Sigmoid colon (tissue), 6 donors: ENCODE measurements at regions not wholly inside any gene's neighbourhood (a gene's known extent, or its start where the extent isn't known, plus 50 kb on each side); places are given as distances from the start of the nearest gene placed in this dataset.

Experiments
- DNase-seq: peaks from one replicate; pipeline ENCODE4 v3.0.0-alpha.2; 2019
- H3K27ac ChIP-seq, 4 donors: fragments of 200-600 bp; sonication (generic); one replicate each; pipeline ENCODE4 v1.5.1; 2016 to 2019; ENCODE audit warnings: mild to moderate bottlenecking in 1 of 4
- H3K27me3 ChIP-seq, 3 donors: fragments of 200-600 bp; sonication (generic); one replicate each; pipeline ENCODE4 v1.5.1; 2019; ENCODE audit warnings: mild to moderate bottlenecking in 1 of 3
- H3K36me3 ChIP-seq, 4 donors: fragments of 200-600 bp; sonication (generic); one replicate each; pipeline ENCODE4 v1.5.1; 2016 to 2019
- H3K4me1 ChIP-seq, 4 donors: fragments of 200-600 bp; sonication (generic); one replicate each; pipeline ENCODE4 v1.5.1; 2017 to 2019
- H3K4me3 ChIP-seq, 4 donors: fragments of 200-600 bp; sonication (generic); one replicate each; pipeline ENCODE4 v1.5.1; 2017 to 2019; ENCODE audit warnings: mild to moderate bottlenecking in 2 of 4, moderate library complexity in 1 of 4
- H3K9me3 ChIP-seq, 4 donors: fragments of 200-600 bp in 3 of 4; sonication (generic) in 3 of 4; one replicate each; pipeline versions ENCODE4 v1.5.1 to v1.6.1; 2013 to 2019
- EP300 ChIP-seq, 4 donors: sonication (generic); formaldehyde crosslinking; IDR thresholded peaks; one replicate each; pipeline ENCODE4 v1.6.1; 2017; ENCODE audit warnings: antibody characterized with exemption in 4 of 4
- POLR2A ChIP-seq, 2 donors: fragments of 450-650 bp; IDR thresholded peaks; one replicate each; pipeline ENCODE4 v1.6.1; 2016; ENCODE audit warnings: antibody characterized with exemption in 2 of 2, mild to moderate bottlenecking in 2 of 2, moderate library complexity in 2 of 2
- POLR2AphosphoS5 ChIP-seq, 4 donors: sonication (generic); formaldehyde crosslinking; IDR thresholded peaks; one replicate each; pipeline ENCODE4 v1.6.1; 2017; ENCODE audit warnings: antibody characterized with exemption in 4 of 4
- WGBS, 2 donors: extraction: QIAGEN DNeasy Blood & Tissue Kit; methylation state at CpG; one replicate each; pipeline ENCODE4 v1.1.7; 2013; 5-methylcytosine and 5-hydroxymethylcytosine counted together
- intact Hi-C: fragments of 100-400 bp; cut with DNase I; formaldehyde crosslinking; loops from one replicate; pipeline ENCODE4 v1.15.1; 2023
- TF ChIP-seq, protein P1 (sequence below), 4 experiments: fragments of 450-650 bp in 3 of 4; fragments of 200-600 bp in 1 of 4; IDR thresholded peaks; one replicate each; pipeline ENCODE4 v1.5.1; 2016 to 2019; ENCODE audit warnings: antibody characterized with exemption in 4 of 4, mild to moderate bottlenecking in 3 of 4, moderate library complexity in 2 of 4
- donor health status: healthy with polysubstance abuse.
- donor health status: healthy.

DNA sequence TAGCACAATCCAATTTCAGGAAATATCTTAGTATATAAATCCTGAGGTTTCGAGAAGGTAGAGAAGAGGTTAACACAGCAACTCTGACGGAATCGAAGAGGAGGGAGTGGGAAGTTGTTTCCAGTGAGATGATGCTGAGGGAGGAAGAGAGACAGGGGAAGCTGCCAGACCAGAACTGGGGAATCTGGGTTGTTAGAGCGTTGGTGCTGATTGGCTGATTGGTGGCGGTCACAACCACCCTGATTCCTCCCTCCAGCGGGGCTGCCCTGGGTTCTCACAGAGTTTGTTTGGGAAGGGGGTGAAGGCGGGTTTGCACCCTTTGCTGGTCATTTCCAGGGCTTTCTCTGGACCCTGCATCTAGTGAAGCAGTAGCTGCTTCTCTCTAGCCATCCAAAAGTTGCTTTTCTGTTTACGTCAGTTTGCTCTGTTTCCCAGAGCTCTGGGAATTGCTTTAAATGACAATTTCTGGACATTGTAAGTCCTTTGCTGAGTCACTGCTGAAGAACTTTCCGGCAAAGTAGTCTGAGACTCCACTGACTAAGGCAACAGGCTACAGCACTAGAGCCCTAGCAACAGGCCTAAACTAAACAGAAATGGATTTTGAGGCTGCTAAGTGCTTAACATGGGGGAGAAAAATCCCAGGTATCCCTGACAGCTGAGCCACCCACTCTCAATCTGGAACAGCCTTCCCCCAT, 90.1 kb downstream of the TENT5C start:
- WGBS, 2 donors: 68 to 81% methylated on average over 9 of the region's 9 CpGs
- no peaks in the 10 kb centered on the region for H3K9me3 ChIP-seq
- TF ChIP-seq, protein P1, sequence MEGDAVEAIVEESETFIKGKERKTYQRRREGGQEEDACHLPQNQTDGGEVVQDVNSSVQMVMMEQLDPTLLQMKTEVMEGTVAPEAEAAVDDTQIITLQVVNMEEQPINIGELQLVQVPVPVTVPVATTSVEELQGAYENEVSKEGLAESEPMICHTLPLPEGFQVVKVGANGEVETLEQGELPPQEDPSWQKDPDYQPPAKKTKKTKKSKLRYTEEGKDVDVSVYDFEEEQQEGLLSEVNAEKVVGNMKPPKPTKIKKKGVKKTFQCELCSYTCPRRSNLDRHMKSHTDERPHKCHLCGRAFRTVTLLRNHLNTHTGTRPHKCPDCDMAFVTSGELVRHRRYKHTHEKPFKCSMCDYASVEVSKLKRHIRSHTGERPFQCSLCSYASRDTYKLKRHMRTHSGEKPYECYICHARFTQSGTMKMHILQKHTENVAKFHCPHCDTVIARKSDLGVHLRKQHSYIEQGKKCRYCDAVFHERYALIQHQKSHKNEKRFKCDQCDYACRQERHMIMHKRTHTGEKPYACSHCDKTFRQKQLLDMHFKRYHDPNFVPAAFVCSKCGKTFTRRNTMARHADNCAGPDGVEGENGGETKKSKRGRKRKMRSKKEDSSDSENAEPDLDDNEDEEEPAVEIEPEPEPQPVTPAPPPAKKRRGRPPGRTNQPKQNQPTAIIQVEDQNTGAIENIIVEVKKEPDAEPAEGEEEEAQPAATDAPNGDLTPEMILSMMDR (IDR thresholded peaks at IDR 0.05): no peak
- peak in 2 of 4 donors; percentile 68 to 70 for TF ChIP-seq EP300 (IDR thresholded peaks at IDR 0.05)
- peak in 3 of 4 donors; percentile 60 to 80 (median 68) for TF ChIP-seq POLR2AphosphoS5 (IDR thresholded peaks at IDR 0.05)
- peaks cover 0 to 55% (median 50%) of the 10 kb centered on the region in 4 donors for H3K4me1 ChIP-seq
- H3K27me3 ChIP-seq: no peaks in the 10 kb centered on the region
- H3K27ac ChIP-seq: peak overlapping the region; percentile 81 to 88 (median 84)
- peak overlapping the region in 2 of 4 donors; percentile 28 to 30 for H3K4me3 ChIP-seq
- peak; percentile 76 for DNase-seq
- no peaks in the 10 kb centered on the region for H3K36me3 ChIP-seq
- intact Hi-C loops: loop anchor here (5.0 kb wide), 2 partner anchors 41 to 84 kb away; no protein-coding TSS in a partner anchor

DNA sequence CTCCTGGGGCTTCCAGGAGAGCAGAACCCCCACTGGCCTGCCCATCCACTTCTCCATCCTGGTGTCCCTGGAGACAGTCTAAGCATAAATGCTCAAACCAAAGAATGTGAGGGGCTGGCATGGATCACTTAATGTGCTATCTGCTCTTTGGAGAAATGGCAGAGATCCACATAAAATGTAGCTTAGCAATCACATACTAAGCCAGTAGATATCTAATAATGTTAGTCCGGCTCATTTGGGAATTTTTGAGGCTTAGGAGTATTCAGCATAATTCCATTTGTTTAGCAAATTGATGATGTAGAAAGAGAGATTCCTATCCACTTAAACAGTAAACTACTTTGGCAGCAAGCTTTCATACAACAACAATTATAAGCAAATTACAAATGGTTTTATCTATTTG, 90.7 kb downstream of the TENT5C start:
- DNase-seq: no peak
- Histone ChIP-seq H3K9me3 (no peaks in the 10 kb centered on the region), H3K4me1 (peaks cover 0 to 50% (median 48%) of the 10 kb centered on the region in 4 donors), H3K36me3 (no peaks in the 10 kb centered on the region), H3K27me3 (no peaks in the 10 kb centered on the region), H3K4me3 (no peak overlapping the region), H3K27ac (peak overlapping the region; percentile 81 to 88 (median 84))
- 70 to 81% methylated on average over 1 of the region's 1 CpG for WGBS, 2 donors
- TF ChIP-seq, protein P1 (IDR thresholded peaks at IDR 0.05): no peak
- TF ChIP-seq POLR2A (IDR thresholded peaks at IDR 0.05) (no peak), POLR2AphosphoS5 (IDR thresholded peaks at IDR 0.05) (no peak), EP300 (IDR thresholded peaks at IDR 0.05) (no peak)
- intact Hi-C loops: loop anchor here (5.0 kb wide), 2 partner anchors 41 to 84 kb away; no protein-coding TSS in a partner anchor

DNA sequence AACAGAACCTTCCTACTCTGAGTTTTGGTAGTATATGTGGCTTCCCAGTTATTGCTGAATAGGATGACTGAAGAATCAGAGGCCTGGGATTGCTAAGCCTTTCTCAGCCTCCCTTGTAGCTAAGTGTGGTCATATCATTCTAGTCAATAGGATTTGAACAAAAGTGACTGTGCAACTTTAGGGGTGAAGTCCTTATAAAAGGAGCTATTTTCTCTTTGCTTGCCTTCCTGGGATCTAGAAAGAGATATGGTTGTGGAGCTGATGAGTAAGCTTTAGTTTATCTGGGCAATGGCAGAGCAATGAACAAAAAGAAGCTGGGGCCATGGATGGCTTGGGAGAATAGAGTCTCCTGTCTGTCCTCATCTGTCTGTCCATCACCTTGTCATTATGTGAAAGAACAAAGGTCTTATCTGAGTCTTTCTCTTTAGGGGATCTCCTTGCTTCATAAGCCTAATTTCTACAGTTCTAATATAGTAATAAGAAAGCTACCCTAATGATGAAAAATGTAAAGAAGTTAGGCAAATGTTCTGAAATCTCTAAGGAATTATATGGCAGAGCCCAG, 91.5 kb downstream of the TENT5C start:
- H3K36me3 ChIP-seq: no peaks in the 10 kb centered on the region
- H3K4me3 ChIP-seq: no peak overlapping the region
- peaks cover 0 to 50% (median 48%) of the 10 kb centered on the region in 4 donors for H3K4me1 ChIP-seq
- H3K27ac ChIP-seq: peak overlapping the region; percentile 81 to 88 (median 84)
- no peak for DNase-seq
- no peaks in the 10 kb centered on the region for H3K9me3 ChIP-seq
- H3K27me3 ChIP-seq: no peaks in the 10 kb centered on the region
- TF ChIP-seq EP300 (IDR thresholded peaks at IDR 0.05) (no peak), POLR2AphosphoS5 (IDR thresholded peaks at IDR 0.05) (no peak), POLR2A (IDR thresholded peaks at IDR 0.05) (no peak)
- TF ChIP-seq, protein P1 (IDR thresholded peaks at IDR 0.05): no peak
- intact Hi-C loops: loop anchor here (5.0 kb wide), 2 partner anchors 40 to 85 kb away; no protein-coding TSS in a partner anchor

DNA sequence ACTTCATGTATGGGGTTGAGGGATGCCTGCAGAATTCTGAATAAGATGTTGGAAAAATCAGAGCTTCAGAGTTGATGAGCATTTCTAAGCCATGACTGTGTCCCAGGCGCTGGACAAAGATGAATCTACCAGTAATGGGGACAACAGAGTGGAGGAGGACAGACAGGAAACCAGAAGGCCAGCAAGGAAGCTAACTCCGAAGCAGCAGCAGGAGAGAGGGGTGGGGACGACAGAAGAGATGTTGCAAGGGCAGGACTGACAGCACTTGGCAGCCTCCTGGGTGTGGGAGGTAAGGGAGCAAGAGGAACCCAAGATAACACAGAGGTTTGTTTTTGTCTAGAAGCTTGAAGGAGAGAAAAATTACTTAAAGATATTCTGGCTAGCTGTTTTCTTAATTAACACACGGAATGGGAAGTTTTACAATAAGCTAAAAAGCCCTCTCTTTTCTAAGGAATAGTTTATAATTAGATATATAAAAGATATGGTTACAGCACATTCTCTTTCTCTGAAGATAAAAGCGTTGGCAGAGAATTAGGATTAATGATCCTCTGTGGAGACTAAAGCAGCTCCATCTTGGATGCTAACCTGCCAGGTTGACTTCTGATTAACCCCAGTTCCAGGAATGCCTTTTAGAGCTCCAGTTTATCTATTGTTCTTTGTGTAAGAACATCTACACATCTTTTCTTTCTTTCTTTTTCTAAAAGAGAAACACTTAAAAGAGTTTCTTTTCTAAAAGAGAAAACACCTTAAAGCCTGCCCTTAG, 92.7 kb downstream of the TENT5C start:
- H3K36me3 ChIP-seq: no peaks in the 10 kb centered on the region
- peak overlapping the region in 2 of 4 donors; percentile 86 to 88 for H3K27ac ChIP-seq
- H3K4me3 ChIP-seq: no peak overlapping the region
- H3K9me3 ChIP-seq: no peaks in the 10 kb centered on the region
- H3K27me3 ChIP-seq: no peaks in the 10 kb centered on the region
- H3K4me1 ChIP-seq: peaks cover 0 to 50% (median 48%) of the 10 kb centered on the region in 4 donors
- 77% methylated on average over 5 of the region's 5 CpGs for WGBS, 2 donors
- TF ChIP-seq, protein P1 (IDR thresholded peaks at IDR 0.05): no peak
- TF ChIP-seq EP300 (IDR thresholded peaks at IDR 0.05) (no peak), POLR2A (IDR thresholded peaks at IDR 0.05) (no peak), POLR2AphosphoS5 (IDR thresholded peaks at IDR 0.05) (no peak)
- no peak for DNase-seq
- intact Hi-C loops: loop anchor here (5.0 kb wide), 2 partner anchors 39 to 86 kb away; no protein-coding TSS in a partner anchor
